Tibial artery (tissue), 4 donors: ENCODE measurements at regions not wholly inside any gene's neighbourhood (a gene's known extent, or its start where the extent isn't known, plus 50 kb on each side); places are given as distances from the start of the nearest gene placed in this dataset.
"Not testable (repeated sequence)": the region's sequence is repeated elsewhere in the genome, so short reads cannot be mapped to it uniquely, and the experiment has no call there.

Experiments
- DNase-seq, 2 donors: peaks; one replicate each; pipeline ENCODE4 v3.0.0-alpha.2; 2019
- H3K27ac ChIP-seq, 2 donors: fragments of 200-600 bp; sonication (generic) in 1 of 2; 1 replicate in 1 of 2; 2 replicates in 1 of 2; pipeline ENCODE4 v1.5.1; 2018 to 2019; ENCODE audit warnings: mild to moderate bottlenecking in 1 of 2
- H3K27me3 ChIP-seq, 2 donors: fragments of 200-600 bp; sonication (generic) in 1 of 2; one replicate each; pipeline versions ENCODE4 v1.5.1 to v1.6.0; 2016 to 2019
- H3K36me3 ChIP-seq, 3 donors: fragments of 200-600 bp; sonication (generic) in 2 of 3; one replicate each; pipeline ENCODE4 v1.5.1; 2016 to 2019; ENCODE audit warnings: mild to moderate bottlenecking in 2 of 3
- H3K4me1 ChIP-seq, 4 donors: fragments of 200-600 bp; sonication (generic) in 2 of 4; 1 replicate in 3 of 4; 2 replicates in 1 of 4; pipeline ENCODE4 v1.5.1; 2016 to 2019
- H3K4me3 ChIP-seq, 2 donors: fragments of 200-600 bp; sonication (generic) in 1 of 2; 1 replicate in 1 of 2; 2 replicates in 1 of 2; pipeline ENCODE4 v1.5.1; 2018 to 2019; ENCODE audit warnings: mild to moderate bottlenecking in 2 of 2
- H3K9me3 ChIP-seq, 3 donors: fragments of 200-600 bp; sonication (generic) in 1 of 3; one replicate each; pipeline ENCODE4 v1.5.1; 2016 to 2019
- intact Hi-C: fragments of 100-400 bp; cut with DNase I; formaldehyde crosslinking; loops from one replicate; pipeline ENCODE4 v1.15.0; 2023; ENCODE audit warnings: low total_unique reads
- TF ChIP-seq, protein P1 (sequence below), 2 experiments: fragments of 200-600 bp in 1 of 2; fragments of 450-650 bp in 1 of 2; IDR thresholded peaks; one replicate each; pipeline ENCODE4 v1.5.1; 2017 to 2019; ENCODE audit warnings: antibody characterized with exemption in 2 of 2, mild to moderate bottlenecking in 1 of 2, moderate library complexity in 1 of 2

DNA sequence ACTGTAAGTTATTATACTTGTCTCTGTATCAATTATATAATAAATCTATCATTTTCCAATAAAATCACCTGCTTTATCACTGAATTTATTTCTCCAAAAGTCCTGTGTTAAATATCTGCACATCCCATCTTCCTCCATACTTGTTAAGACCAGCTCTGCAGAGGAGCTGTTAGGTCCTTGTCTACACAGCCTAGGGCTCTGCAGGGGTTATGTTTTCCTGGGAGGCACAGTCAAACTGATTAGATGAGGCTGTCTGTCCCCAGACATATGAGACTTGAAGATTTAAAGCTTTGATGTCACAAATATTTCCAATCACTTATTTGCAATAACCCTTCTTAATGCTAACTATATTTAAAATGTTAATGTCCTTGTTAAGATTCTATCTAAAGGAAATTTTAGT lies 446.8 kb downstream of the TRAM1L1 start:
- Histone ChIP-seq H3K9me3 (no peaks in the 10 kb centered on the region), H3K36me3 (no peaks in the 10 kb centered on the region), H3K27me3 (no peaks in the 10 kb centered on the region), H3K4me1 (no peaks in the 10 kb centered on the region), H3K27ac (no peak overlapping the region), H3K4me3 (no peak overlapping the region)
- no peak for DNase-seq
- TF ChIP-seq, protein P1, sequence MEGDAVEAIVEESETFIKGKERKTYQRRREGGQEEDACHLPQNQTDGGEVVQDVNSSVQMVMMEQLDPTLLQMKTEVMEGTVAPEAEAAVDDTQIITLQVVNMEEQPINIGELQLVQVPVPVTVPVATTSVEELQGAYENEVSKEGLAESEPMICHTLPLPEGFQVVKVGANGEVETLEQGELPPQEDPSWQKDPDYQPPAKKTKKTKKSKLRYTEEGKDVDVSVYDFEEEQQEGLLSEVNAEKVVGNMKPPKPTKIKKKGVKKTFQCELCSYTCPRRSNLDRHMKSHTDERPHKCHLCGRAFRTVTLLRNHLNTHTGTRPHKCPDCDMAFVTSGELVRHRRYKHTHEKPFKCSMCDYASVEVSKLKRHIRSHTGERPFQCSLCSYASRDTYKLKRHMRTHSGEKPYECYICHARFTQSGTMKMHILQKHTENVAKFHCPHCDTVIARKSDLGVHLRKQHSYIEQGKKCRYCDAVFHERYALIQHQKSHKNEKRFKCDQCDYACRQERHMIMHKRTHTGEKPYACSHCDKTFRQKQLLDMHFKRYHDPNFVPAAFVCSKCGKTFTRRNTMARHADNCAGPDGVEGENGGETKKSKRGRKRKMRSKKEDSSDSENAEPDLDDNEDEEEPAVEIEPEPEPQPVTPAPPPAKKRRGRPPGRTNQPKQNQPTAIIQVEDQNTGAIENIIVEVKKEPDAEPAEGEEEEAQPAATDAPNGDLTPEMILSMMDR (IDR thresholded peaks at IDR 0.05): no peak
- intact Hi-C loops: no loop called here

- intact Hi-C loops: no loop called here
These were observed 448.5 kb downstream of the TRAM1L1 start for GRCh38 chr4:116636917-116637316.

GRCh38 chr4:116632269-116632668 lies 453.1 kb downstream of the TRAM1L1 start:
- H3K4me1 ChIP-seq: peaks cover 0 to 5% (median 0%) of the 10 kb centered on the region in 4 donors
- TF ChIP-seq, protein P1 (IDR thresholded peaks at IDR 0.05): no peak
- H3K27me3 ChIP-seq: no peaks in the 10 kb centered on the region
- no peaks in the 10 kb centered on the region for H3K9me3 ChIP-seq
- no peak for DNase-seq
- intact Hi-C loops: no loop called here
- no peaks in the 10 kb centered on the region for H3K36me3 ChIP-seq
- no peak overlapping the region for H3K4me3 ChIP-seq
- H3K27ac ChIP-seq: no peak overlapping the region

More at GRCh38 chr4:116636917-116637316, 448.5 kb downstream of the TRAM1L1 start:
- no peak overlapping the region for H3K27ac ChIP-seq
- no peak overlapping the region for H3K4me3 ChIP-seq
- no peaks in the 10 kb centered on the region for H3K27me3 ChIP-seq
- TF ChIP-seq, protein P1 (IDR thresholded peaks at IDR 0.05): no peak
- H3K36me3 ChIP-seq: no peaks in the 10 kb centered on the region
- H3K4me1 ChIP-seq: peaks cover 0 to 5% (median 0%) of the 10 kb centered on the region in 4 donors
- H3K9me3 ChIP-seq: no peaks in the 10 kb centered on the region
- no peak for DNase-seq

DNA sequence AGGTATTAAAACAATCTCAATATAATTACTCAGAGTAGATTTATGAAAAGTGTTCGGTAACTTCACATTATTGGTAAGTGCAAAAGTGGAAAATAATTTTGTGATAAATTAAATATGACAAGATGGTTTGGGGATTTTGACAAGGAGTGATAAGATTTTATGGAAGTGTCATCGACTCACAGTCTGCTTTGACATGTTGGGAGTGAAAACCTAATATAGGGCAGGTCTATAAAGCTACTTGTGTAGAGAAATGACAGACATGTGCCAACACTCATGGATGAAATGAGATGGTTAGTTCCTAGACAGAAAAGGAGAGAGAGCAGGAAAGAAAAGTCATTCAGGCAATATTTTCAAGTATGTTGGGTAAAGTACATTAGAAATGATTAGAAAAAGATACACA lies 456.8 kb downstream of the TRAM1L1 start:
- intact Hi-C loops: no loop called here
- DNase-seq: no peak
- TF ChIP-seq, protein P1 (IDR thresholded peaks at IDR 0.05): no peak
- H3K36me3 ChIP-seq: no peaks in the 10 kb centered on the region
- no peaks in the 10 kb centered on the region for H3K27me3 ChIP-seq
- peaks cover 0 to 5% (median 0%) of the 10 kb centered on the region in 4 donors for H3K4me1 ChIP-seq
- H3K27ac ChIP-seq: no peak overlapping the region
- no peak overlapping the region for H3K4me3 ChIP-seq
- H3K9me3 ChIP-seq: no peaks in the 10 kb centered on the region

GRCh38 chr4:116627545-116627944 lies 457.8 kb downstream of the TRAM1L1 start:
- Histone ChIP-seq H3K4me3 (no peak overlapping the region), H3K27ac (no peak overlapping the region), H3K36me3 (no peaks in the 10 kb centered on the region), H3K4me1 (peaks cover 0 to 3% (median 0%) of the 10 kb centered on the region in 4 donors), H3K27me3 (no peaks in the 10 kb centered on the region), H3K9me3 (no peaks in the 10 kb centered on the region)
- TF ChIP-seq, protein P1 (IDR thresholded peaks at IDR 0.05): no peak
- intact Hi-C loops: no loop called here
- no peak for DNase-seq

- intact Hi-C loops, DNase-seq, H3K4me3 ChIP-seq, H3K9me3 ChIP-seq, H3K27me3 ChIP-seq, H3K36me3 ChIP-seq, H3K27ac ChIP-seq, H3K4me1 ChIP-seq: not testable (repeated sequence)
These were observed 465.9 kb downstream of the TRAM1L1 start for GRCh38 chr4:116619508-116619907.
